ENCODE measurements at regions not wholly inside any gene's neighbourhood (a gene's known extent, or its start where the extent isn't known, plus 50 kb on each side); places are given as distances from the start of the nearest gene placed in this dataset.

GRCh38 chr14:80003138-80003537 is 208.2 kb downstream of the DIO2 start:
- no peak overlapping the region for H3K27ac Mint-ChIP-seq (ENCODE audit: unreplicated experiment)
- no peak for DNase-seq (ENCODE audit: extremely low spot score, unreplicated experiment)

DNA sequence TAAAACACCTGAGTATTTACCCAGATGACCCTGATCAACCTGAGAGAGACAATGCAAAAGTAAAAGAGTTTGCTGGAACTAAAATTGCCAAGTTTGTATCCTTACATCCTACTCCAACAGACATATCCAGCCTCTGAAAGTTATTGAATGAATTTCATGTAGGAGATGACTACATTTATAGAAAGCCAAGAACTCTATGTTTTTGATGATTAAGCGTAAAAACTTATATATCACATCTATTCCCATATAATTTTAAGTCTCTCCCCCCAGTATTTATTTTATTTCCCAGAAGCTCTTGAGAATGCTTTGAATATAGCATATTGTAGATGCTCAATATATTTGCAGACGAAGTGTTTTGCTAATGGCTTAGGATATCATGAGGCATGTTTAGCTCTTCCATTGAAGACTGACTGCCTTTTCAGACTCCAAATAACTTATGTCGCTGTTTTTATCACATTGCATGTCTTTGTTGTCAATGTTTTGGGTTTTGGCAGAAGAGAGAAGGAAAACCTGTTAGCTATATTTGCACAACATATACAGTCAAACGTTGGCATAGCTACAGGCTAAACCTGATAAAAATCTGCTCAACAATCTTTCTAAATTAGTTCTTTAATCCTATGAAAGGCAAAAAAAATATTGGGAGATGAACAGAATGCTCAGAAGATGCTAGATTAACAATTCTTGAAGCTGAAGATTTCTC is 213.6 kb downstream of the DIO2 start:
- H3K4me3 Mint-ChIP-seq (ENCODE audit: unreplicated experiment), result no peak overlapping the region
- no peak for DNase-seq (ENCODE audit: extremely low spot score, unreplicated experiment)
- no peak for TF ChIP-seq CTCF (IDR thresholded peaks at IDR 0.05)
- no peaks in the 10 kb centered on the region for H3K36me3 Mint-ChIP-seq (ENCODE audit: unreplicated experiment)
- H3K27ac Mint-ChIP-seq (ENCODE audit: unreplicated experiment), result no peak overlapping the region
- H3K9me3 Mint-ChIP-seq (ENCODE audit: unreplicated experiment), result peaks cover 4% of the 10 kb centered on the region
- H3K4me1 Mint-ChIP-seq (ENCODE audit: unreplicated experiment), result peaks cover 15% of the 10 kb centered on the region
- peaks cover 8% of the 10 kb centered on the region for H3K27me3 Mint-ChIP-seq (ENCODE audit: unreplicated experiment)

More at GRCh38 chr14:80003138-80003537, 208.2 kb downstream of the DIO2 start:
- H3K4me3 Mint-ChIP-seq (ENCODE audit: unreplicated experiment), result no peak overlapping the region
- no peaks in the 10 kb centered on the region for H3K36me3 Mint-ChIP-seq (ENCODE audit: unreplicated experiment)
- H3K4me1 Mint-ChIP-seq (ENCODE audit: unreplicated experiment), result peaks cover 8% of the 10 kb centered on the region
- peaks cover 3% of the 10 kb centered on the region for H3K27me3 Mint-ChIP-seq (ENCODE audit: unreplicated experiment)
- no peak for TF ChIP-seq CTCF (IDR thresholded peaks at IDR 0.05)
- H3K9me3 Mint-ChIP-seq (ENCODE audit: unreplicated experiment), result peaks cover 4% of the 10 kb centered on the region

GRCh38 chr14:79992407-79993198 is 218.7 kb downstream of the DIO2 start:
- peak overlapping the region; percentile 52 for H3K27ac Mint-ChIP-seq (ENCODE audit: unreplicated experiment)
- TF ChIP-seq CTCF (IDR thresholded peaks at IDR 0.05), result no peak
- no peak for DNase-seq (ENCODE audit: extremely low spot score, unreplicated experiment)

GRCh38 chr14:79991866-79992265 is 219.4 kb downstream of the DIO2 start:
- peaks cover 4% of the 10 kb centered on the region for H3K27me3 Mint-ChIP-seq (ENCODE audit: unreplicated experiment)
- no peak for DNase-seq (ENCODE audit: extremely low spot score, unreplicated experiment)

More at GRCh38 chr14:79992407-79993198, 218.7 kb downstream of the DIO2 start:
- H3K4me3 Mint-ChIP-seq (ENCODE audit: unreplicated experiment), result no peak overlapping the region
- H3K4me1 Mint-ChIP-seq (ENCODE audit: unreplicated experiment), result peaks cover 16% of the 10 kb centered on the region
- H3K36me3 Mint-ChIP-seq (ENCODE audit: unreplicated experiment), result no peaks in the 10 kb centered on the region
- H3K9me3 Mint-ChIP-seq (ENCODE audit: unreplicated experiment), result peaks cover under 1% of the 10 kb centered on the region
- H3K27me3 Mint-ChIP-seq (ENCODE audit: unreplicated experiment), result peaks cover 4% of the 10 kb centered on the region

More at GRCh38 chr14:79991866-79992265, 219.4 kb downstream of the DIO2 start:
- Mint-ChIP-seq H3K27ac (ENCODE audit: unreplicated experiment) (no peak overlapping the region), H3K9me3 (ENCODE audit: unreplicated experiment) (no peaks in the 10 kb centered on the region), H3K36me3 (ENCODE audit: unreplicated experiment) (no peaks in the 10 kb centered on the region), H3K4me1 (ENCODE audit: unreplicated experiment) (peaks cover 19% of the 10 kb centered on the region), H3K4me3 (ENCODE audit: unreplicated experiment) (no peak overlapping the region)
- no peak for TF ChIP-seq CTCF (IDR thresholded peaks at IDR 0.05)
